ENCODE measurements at regions not wholly inside any gene's neighbourhood (a gene's known extent, or its start where the extent isn't known, plus 50 kb on each side); places are given as distances from the start of the nearest gene placed in this dataset.

DNA sequence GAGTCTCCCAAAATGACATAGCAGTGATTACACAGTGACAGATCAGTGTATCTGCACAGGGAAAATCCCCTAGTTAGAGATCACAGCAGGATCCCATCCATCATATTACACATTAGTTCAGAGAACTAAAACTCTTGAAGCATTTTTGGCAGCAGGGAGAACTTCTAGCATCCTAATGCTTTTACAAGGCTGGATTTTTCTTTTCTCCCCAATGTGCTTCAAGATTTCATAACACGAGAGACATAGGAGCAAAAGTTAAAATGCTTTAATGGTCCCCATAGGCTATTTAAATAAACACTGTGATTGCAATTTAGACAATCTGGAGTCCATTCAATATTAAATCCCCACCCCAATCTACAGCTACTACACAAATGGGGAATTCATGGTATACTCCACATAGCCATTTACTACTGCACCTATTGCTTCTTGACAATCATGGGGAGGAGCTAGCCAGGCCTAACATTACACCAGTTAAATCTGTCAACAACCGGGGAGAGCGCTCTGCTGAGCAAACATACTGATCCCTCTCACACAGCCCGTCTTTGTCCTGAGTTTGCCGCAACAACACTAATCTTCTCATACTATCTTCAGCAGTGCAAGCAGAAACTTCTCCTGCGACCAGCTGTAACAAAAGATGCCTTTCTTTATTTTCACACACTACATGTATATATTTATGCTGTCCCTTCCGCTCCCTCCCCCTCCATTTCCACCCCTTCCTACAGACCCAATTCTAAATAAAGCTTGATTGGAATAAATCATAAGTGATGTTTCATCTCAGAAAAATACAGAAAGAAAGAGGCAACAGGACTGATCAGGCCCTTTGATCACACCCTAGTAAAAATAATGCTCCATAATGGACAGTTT lies 120.3 kb upstream of the SOX5 start:
- DNase-seq (ENCODE audit: extremely low read depth, low read depth, low spot score), result no peak

DNA sequence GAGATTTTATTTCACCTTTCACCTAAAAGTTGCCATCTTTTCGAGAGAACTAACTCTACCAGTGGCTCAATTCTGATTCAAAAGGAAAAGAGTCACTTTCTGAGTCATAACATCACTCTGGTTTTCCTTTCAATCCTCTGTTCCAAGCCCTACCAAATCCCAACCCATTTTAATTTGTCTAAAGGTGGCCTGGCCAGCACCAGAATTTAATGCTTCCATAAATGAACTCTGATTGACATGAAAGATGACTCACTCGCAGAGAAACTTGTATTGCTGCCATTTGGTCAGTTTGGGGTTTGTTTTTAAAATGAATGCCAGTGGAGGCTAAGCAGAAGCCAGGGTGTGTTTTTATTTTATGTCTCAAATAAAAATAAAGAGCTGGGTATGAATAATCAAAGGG lies 117.4 kb upstream of the SOX5 start:
- DNase-seq (ENCODE audit: extremely low read depth, low read depth, low spot score), result no peak

DNA sequence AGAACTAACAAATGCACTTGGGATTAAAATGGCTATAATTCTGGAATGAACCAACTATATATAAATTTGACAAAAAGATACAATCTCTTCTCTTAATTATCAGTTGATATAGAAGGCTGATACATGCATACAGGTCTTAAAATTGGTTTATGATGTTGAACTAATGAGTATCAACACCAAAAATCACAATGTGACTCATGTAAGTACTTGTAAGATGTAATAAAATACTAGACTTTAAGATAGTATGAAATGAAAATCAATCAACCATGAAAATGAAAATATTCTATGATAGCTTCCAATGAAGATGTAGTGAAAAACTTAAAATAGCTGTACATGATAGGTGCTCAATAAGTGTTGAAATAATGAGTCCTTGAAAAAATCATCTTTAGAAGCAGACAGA lies 116.6 kb upstream of the SOX5 start:
- DNase-seq (ENCODE audit: extremely low read depth, low read depth, low spot score), result no peak

DNA sequence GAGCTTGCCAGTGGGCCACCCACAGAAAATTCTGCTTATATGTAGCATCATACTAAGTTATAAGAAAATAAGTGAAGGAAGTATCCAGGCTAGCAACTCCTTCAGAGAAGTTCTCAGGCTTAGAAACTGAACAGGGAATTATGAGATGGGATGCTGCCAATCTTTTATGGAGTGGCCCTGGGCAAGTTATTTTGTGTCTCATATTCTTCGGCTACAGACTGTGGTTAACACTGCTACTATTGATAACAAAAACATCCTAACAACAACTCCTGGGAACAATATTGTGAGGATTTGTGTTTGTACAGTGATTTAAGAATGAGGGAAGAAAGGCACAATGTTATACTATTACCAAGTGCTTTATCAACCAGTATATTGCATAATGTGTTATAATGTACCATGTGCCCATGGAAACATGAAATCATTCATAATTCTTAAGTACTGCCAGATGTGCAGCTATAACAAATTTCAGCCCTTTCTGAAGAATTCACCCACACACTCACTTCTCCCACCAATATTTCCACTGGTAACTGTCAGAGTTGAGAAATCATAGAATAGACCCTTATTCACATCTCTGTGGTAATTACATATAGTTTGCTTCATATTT lies 113.3 kb upstream of the SOX5 start:
- no peak for DNase-seq (ENCODE audit: extremely low read depth, low read depth, low spot score)

DNA sequence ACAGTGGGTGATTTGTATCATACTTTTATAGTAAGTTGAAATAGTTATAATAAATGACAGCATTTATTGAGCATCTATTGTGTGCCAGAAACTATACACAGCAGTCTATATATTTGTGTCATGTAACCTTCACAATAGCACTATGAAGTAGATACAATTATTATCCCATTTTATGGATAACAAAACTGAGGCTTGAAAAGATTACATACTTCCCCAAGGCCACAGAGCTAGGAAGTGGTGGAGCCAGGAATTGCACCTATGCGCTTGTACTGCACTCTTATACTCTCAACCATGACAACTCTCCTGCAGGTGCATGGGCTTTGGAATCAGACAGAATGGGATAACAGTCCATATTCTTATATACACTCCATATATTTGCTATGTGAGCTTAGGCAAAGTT lies 110.6 kb upstream of the SOX5 start:
- no peak for DNase-seq (ENCODE audit: extremely low read depth, low read depth, low spot score)

DNA sequence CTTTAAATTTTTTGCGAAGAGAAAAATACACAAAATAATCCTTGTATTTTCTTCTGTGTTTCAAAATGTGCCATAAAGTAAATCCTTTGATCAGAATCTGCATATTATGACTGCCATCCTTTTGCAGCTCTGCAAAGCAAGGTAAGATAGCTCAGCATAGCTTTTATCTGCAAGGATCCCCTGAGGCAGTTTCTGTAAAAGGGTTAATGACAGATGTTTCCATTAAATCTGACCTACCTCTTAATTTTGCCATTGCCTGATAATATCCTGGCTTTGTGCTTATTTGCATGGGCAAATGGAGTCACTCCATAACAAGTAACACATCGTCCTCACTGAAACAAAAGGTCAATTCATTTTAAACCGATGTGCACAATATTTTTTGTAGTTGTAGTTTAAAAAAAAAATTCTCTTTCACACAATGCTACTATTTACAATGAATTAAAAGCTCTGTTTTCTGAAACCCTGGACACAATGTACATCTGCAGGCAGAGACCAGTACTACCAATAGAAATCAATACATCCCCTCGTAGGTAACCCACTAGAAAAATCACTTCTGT lies 108.5 kb upstream of the SOX5 start:
- DNase-seq (ENCODE audit: extremely low read depth, low read depth, low spot score), result no peak

DNA sequence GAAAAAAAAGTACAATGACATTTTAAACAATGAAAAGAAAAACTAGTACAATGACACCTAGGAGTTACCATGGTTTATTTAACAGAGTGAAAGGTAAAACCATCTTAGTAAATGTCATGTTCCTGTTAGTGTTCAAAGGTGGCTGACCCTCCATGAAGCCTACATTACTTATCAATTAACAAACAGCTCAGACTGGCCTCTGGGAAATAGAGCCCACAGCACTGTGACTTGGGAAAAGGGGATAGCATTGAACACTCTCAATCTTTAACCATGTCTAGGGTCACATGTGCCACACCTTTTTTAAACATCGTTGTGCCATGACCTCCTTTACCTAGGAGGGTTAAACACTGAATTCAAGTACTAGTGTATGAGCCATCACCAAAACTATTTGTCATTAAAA lies 106.3 kb upstream of the SOX5 start:
- no peak for DNase-seq (ENCODE audit: extremely low read depth, low read depth, low spot score)

DNA sequence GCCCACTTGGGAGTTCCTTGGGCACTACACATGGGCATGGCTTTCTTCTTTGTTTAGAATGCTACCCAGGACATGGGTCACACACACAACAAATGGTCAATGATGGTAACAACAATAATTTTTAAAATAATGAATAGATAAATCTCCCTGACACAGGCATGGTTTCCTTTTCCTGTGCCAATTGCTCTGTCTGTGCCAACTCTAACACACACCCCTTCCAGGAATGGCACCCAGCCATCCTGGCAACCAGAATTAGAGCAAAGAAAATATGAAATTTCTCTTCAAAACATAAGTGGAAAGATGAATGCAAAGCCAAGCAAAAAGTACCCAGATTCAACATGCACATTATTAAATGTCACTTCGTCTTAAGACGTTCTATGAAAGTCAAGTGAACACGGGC lies 104.9 kb upstream of the SOX5 start:
- DNase-seq (ENCODE audit: extremely low read depth, low read depth, low spot score), result no peak

DNA sequence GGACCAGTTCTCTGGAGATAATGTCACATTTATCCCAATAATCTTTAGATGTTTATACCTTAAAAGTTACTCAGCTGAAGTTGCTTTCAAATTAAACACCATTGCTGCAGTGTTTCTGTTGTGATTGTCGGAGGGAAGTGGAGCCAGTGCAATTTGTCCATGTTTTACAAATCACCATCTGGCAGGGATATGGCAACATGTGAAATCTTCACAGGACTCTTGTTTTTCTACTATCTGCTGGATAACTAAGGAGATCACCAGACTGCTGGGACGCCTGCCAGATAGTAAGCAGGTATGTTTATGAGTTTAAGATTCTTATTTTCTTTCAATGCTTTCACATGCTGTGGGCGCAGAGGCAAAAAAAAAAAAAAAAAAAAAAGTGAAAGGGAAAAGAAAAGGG lies 100.3 kb upstream of the SOX5 start:
- DNase-seq (ENCODE audit: extremely low read depth, low read depth, low spot score), result no peak

DNA sequence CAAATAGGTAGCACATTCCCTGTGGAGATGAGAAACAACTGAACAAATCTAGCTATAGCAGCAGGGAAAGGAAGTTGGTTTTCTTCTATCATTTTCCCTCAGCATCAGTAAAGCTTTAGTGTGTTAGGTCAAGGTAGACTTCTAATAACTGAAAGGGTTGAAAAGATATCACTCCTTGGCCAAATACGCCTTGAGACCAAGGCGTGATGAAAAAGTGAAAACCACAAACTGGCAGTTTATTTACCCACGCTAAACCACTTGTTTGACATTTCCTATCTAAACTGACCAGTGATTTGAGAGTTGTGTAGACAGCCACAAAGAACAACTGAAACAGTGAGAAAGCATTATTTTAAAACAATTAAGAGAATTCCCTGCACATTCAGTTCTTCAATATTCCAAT lies 99.6 kb upstream of the SOX5 start:
- DNase-seq (ENCODE audit: extremely low read depth, low read depth, low spot score), result no peak

DNA sequence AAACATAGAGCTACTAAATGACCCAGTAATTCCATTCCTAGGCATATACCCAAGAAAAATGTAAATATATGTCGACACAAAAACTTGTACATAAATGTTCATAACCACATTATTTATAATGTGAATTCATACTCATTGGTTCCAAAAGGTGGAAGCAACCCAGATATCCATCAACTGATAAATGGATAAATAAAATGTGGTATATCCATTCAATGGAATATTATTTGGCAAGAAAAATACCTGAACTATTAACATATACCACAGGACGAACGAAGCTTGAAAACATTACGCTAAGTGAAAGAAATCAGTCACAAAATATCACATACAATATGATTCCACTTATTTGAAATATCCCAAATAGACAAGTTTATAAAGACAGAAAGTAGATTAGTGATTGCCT lies 99.0 kb upstream of the SOX5 start:
- DNase-seq (ENCODE audit: extremely low read depth, low read depth, low spot score), result no peak

DNA sequence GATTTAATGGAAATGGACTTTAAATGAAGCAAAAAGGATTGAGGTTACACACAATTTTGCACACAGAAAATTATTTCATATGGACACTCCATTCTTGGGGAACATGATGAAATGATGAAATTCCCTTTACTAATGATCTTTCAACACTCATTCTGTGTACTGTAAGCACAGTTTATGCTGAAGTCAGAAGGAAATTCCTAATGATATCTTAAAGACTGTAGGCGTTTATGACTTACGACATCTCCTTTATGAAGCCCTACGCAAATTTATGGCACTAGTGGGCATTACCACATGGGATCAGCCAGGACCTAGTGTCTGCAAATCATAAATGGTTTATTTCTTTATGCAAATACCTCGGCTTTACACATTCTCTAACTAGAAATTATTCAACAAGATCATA lies 97.9 kb upstream of the SOX5 start:
- DNase-seq (ENCODE audit: extremely low read depth, low read depth, low spot score), result no peak

DNA sequence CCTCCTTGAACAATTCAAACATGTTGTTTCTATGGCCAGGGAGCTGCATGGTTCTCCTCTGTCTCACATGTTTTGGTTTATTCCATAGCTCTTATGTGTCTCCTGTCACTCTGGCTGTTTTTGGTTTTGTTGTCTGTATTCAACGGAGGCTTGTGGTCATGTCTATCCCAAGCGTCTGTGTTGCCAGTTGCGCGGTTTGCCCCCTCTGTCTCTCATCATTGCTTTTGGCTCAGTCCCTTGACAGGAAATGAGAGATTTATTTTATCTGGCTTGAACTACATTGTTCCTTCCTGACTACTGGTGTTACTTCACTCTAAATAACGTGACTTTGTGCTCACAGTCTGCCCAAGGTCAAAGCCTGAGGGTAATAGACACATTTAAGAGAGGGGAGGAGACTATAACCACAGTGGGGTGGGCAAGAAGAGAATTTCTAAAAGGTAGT lies 96.4 kb upstream of the SOX5 start:
- peak; percentile 41 for DNase-seq (ENCODE audit: extremely low read depth, low read depth, low spot score)

DNA sequence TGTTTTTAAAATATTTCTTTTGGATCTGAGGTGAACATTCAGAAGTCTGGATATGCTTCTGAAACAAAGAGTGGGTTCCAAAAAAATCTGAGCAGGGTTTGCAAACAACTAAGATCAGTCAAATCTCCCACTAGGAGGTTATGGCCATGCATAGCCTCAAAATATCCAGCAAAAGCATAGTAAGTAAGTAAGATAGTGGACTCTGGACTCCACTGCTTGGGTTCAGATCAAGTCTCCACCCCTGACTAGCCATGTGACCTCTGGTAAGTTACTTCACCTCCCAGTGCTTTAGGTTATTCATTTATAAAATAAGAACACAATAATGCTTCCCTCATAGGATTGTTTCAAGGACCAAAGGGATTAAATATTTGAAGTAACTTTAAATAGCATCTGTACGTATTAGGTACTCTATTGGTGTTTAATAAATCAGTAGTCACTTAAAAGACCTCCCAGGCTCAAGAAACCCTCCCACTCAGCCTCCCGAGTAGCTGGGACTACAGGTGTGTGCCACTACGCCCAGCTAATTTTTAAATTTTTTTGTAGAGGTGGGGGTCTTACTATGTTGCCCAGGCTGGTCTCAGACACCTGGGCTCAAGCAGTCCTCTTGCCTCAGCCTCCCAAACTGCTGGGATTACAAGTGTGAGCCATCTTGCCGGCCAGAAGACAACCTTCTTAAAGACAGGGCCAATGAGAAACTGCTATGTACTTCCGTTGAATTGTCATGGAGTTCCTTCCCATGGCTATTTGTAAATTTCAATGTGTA lies 95.7 kb upstream of the SOX5 start:
- DNase-seq (ENCODE audit: extremely low read depth, low read depth, low spot score), result no peak

DNA sequence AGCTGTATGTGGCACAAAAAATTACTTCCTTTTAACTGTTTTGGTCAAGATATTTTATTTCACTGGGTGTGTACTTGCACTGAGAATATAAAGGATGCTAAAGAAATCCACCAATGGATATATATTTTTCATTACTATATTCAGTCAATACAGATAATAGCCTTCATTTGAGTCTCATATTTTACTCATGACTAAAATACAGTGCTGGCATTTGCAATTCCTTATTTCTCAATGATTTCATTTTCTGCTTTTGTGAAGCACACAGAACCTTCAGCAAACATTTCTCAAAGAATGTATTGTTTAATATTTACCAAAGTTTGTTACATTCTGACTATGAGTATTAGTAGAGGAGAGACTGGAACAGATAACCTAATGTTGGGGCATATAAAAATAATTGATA lies 93.2 kb upstream of the SOX5 start:
- no peak for DNase-seq (ENCODE audit: extremely low read depth, low read depth, low spot score)

DNA sequence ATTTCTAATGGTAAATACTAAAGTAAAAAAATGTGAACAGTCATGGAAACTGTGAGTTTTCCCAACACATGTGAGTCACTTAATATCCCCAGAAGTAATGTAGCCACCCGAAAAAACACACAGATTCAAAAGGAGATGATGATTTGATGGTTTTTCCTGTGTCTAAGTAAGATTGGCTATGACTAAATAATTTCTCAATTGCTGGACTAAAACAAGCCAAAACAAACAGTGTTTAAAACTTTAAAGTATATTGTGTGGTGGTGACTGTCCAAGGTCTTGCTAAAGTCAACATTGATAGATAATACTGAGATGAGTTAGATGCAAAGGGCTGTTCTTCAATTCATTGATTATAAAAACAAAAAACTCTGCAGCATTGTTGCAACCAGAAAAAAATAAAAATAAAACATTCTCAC lies 89.6 kb upstream of the SOX5 start:
- DNase-seq (ENCODE audit: extremely low read depth, low read depth, low spot score), result peak; percentile 56

DNA sequence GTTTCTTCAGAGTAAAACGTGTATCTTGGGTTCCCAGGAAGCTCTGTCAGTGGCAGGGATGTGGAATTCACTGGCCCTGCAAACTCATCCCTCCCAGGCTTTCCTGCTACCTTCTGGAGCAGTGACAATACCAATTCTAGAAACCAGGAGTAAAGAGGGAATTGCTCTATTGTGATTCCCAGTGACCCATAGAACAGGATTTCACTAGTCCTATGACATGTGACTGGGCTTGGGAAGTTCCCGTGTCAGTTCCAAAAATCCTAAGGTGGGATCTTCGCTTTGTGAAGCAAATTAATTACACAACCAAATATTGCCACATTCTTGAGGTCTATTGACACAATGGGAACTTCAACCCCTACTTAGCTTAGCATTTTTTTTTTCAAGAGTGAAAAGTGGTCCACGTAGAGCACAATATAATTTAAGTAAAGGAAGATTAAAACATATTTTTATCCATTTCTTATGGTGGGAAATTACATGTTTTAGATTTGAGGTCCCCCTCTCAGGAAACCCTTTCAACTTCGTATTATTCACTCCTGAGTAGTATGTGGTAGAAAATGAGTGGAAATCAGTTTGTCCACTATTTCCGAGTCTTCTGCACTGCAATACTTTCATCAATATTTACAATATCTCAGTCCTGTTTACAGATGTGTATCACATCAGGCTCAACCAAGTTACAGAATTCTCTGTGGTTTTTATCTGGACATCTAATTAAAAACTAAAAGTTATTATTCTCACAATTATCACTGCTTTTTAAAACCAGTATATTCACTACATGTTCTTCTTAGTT lies 88.9 kb upstream of the SOX5 start:
- no peak for DNase-seq (ENCODE audit: extremely low read depth, low read depth, low spot score)

DNA sequence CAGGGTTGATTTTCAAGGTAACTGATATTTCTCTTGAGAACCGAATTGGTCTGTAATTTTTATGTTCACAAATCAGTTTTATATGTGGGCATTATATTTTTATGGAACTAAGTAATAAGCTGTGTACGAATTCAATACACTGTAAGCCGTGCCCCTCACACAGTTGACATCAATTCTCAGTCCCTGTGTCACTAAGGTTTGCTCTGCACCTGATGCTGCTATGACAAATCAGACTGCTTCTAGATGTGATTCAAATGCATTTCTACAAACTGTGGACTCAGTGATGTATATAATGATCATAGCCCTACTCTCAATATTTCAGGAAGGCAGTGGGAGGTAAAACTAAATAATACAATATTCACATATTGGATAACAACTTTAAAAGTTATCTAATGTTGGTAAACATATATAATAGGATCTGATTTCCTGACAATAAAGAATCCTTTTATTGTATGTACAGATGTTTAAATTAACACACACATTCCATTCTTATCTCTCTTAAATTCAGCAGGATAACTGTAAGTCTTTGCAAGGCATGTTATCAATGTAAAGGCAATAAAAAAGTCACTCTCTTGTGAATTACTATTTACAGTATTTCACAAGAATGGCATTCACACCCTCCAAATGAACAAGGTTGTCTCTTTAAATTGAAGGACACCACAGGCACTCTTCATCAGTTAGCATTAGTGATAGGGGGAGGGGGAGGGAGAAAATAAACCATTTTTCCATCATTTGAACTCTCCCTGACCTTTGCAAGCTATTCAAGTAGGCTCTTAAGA lies 87.2 kb upstream of the SOX5 start:
- DNase-seq (ENCODE audit: extremely low read depth, low read depth, low spot score), result no peak

DNA sequence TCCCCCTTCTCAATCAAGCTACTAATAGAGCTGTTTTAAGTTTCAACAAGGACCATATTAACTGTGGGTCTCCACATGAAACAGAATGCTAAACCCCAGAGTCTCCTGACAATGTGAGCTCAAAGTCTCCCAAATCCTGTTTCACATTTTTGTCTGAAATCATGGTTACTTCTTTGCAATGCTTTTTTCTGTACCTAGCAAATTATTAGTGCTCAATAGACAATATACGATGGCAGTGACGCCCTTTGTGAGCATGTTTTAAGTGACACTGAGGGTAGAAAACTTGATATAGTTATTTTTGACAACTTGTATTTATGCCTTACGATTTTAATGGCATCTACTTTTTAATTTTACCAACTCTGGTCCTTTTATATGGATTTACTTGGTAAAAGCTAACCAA lies 85.4 kb upstream of the SOX5 start:
- DNase-seq (ENCODE audit: extremely low read depth, low read depth, low spot score), result no peak

DNA sequence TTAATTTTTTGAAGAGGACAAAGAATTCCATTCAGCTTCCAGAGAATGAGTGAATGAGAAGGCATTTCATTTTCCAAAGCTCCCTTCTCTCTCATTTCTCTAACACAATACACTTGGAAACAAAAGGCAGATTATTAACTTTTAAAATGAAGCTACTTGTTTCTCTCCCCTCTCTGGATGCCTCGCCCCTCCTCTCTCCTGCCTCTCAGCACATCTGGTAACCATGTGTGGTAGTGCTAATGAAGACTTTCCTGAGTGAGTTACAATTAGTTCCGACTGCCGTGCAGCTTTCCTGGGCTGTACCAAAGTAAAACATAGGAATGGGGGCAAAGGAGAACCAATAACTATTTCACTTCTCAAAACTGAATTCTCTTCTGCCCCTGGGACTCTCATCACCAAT lies 84.7 kb upstream of the SOX5 start:
- DNase-seq (ENCODE audit: extremely low read depth, low read depth, low spot score), result no peak

Measured in glomerular endothelial cell (primary cell).